GM12891 (cell line): ENCODE measurements at regions not wholly inside any gene's neighbourhood (a gene's known extent, or its start where the extent isn't known, plus 50 kb on each side); places are given as distances from the start of the nearest gene placed in this dataset.

Source experiments
- POLR2A ChIP-seq: IDR thresholded peaks from 2 replicates; pipeline ENCODE4 v1.6.1; 2011; ENCODE audit warnings: low read depth, low read length, control low read depth
- POLR2AphosphoS5 ChIP-seq: IDR thresholded peaks from 2 replicates; pipeline ENCODE4 v1.6.1; 2011; ENCODE audit warnings: low read depth, low read length, control low read depth
- SPI1 ChIP-seq: IDR thresholded peaks from 2 replicates; pipeline ENCODE4 v1.6.1; 2011; ENCODE audit warnings: low read depth, low read length, control low read depth
- TAF1 ChIP-seq: IDR thresholded peaks from 2 replicates; pipeline ENCODE4 v1.6.1; 2011; ENCODE audit warnings: low read depth, low read length, control low read depth

- TF ChIP-seq POLR2A, result no peak
- no peak for TF ChIP-seq POLR2AphosphoS5
- no peak for TF ChIP-seq TAF1
- no peak for TF ChIP-seq SPI1
Measured at GRCh38 chr7:125530553-125530952, 600.9 kb upstream of the POT1 start.
